H9 (cell line): ENCODE measurements at regions not wholly inside any gene's neighbourhood (a gene's known extent, or its start where the extent isn't known, plus 50 kb on each side); places are given as distances from the start of the nearest gene placed in this dataset.

ENCODE experiments used
- DNase-seq: peaks from one replicate; pipeline ENCODE4 v3.0.0-alpha.2; 2017
- H2AFZ ChIP-seq: one replicate; pipeline ENCODE4 v1.6.1; 2013; ENCODE audit warnings: mild to moderate bottlenecking, low read length, control low read depth, moderate library complexity
- H2AK5ac ChIP-seq: 2 replicates; pipeline ENCODE4 v1.6.1; 2013; ENCODE audit warnings: low read length, control low read depth, mixed read lengths; ENCODE audit not compliant: insufficient read length
- H2BK120ac ChIP-seq: one replicate; pipeline ENCODE4 v1.6.1; 2013; ENCODE audit warnings: low read depth, mild to moderate bottlenecking, low read length, control low read depth, inconsistent platforms; ENCODE audit not compliant: poor library complexity, severe bottlenecking
- H2BK12ac ChIP-seq: 2 replicates; pipeline ENCODE4 v1.6.1; 2013; ENCODE audit warnings: low read length, control low read depth, mixed read lengths, low read depth; ENCODE audit not compliant: insufficient read length
- H2BK15ac ChIP-seq: 2 replicates; pipeline ENCODE4 v1.6.1; 2013; ENCODE audit warnings: low read depth, low read length, control low read depth
- H2BK20ac ChIP-seq: one replicate; pipeline ENCODE4 v1.6.1; 2013; ENCODE audit warnings: low read depth, mild to moderate bottlenecking, low read length, control low read depth, inconsistent platforms; ENCODE audit not compliant: poor library complexity, severe bottlenecking
- H2BK5ac ChIP-seq: 2 replicates; pipeline ENCODE4 v1.6.1; 2013; ENCODE audit warnings: low read length, control low read depth, mixed read lengths; ENCODE audit not compliant: insufficient read length
- H3K14ac ChIP-seq: 2 replicates; pipeline ENCODE4 v1.6.1; 2013; ENCODE audit warnings: low read length, control low read depth; ENCODE audit not compliant: insufficient read depth
- H3K18ac ChIP-seq: 2 replicates; pipeline ENCODE4 v1.6.1; 2013; ENCODE audit warnings: low read depth, mild to moderate bottlenecking, mixed read lengths, low read length, control low read depth; ENCODE audit not compliant: insufficient read length
- H3K23ac ChIP-seq: 2 replicates; pipeline ENCODE4 v1.6.1; 2013; ENCODE audit warnings: low read length, control low read depth, mixed read lengths, low read depth; ENCODE audit not compliant: insufficient read length
- H3K23me2 ChIP-seq: 2 replicates; pipeline ENCODE4 v1.6.1; 2013; ENCODE audit warnings: low read depth, mild to moderate bottlenecking, mixed read lengths, low read length, control low read depth; ENCODE audit not compliant: insufficient read length, poor library complexity, severe bottlenecking
- H3K27ac ChIP-seq: 2 replicates; pipeline ENCODE4 v1.5.1; 2013; ENCODE audit warnings: low read length, control low read depth, mixed read lengths, low read depth; ENCODE audit not compliant: insufficient read length
- H3K27me3 ChIP-seq: 2 replicates; pipeline ENCODE4 v1.6.1; 2013; ENCODE audit warnings: low read length, control low read depth, inconsistent platforms; ENCODE audit not compliant: insufficient read depth
- H3K4ac ChIP-seq: 2 replicates; pipeline ENCODE4 v1.6.1; 2013; ENCODE audit warnings: low read depth, mild to moderate bottlenecking, control low read depth, inconsistent platforms, low read length, moderate library complexity
- H3K4me1 ChIP-seq: 2 replicates; pipeline ENCODE4 v1.6.1; 2013; ENCODE audit warnings: low read length, control low read depth, inconsistent platforms; ENCODE audit not compliant: insufficient read depth
- H3K4me2 ChIP-seq: 2 replicates; pipeline ENCODE4 v1.6.1; 2013; ENCODE audit warnings: low read length, control low read depth, mixed read lengths; ENCODE audit not compliant: insufficient read length, insufficient read depth
- H3K56ac ChIP-seq: 2 replicates; pipeline ENCODE4 v1.6.1; 2013; ENCODE audit warnings: low read depth, mild to moderate bottlenecking, mixed read lengths, low read length, control low read depth; ENCODE audit not compliant: insufficient read length
- H3K79me1 ChIP-seq: 2 replicates; pipeline ENCODE4 v1.6.1; 2013; ENCODE audit warnings: low read depth, mild to moderate bottlenecking, moderate library complexity, low read length, control low read depth, inconsistent platforms; ENCODE audit not compliant: insufficient read depth, poor library complexity, severe bottlenecking
- H3K79me2 ChIP-seq: 2 replicates; pipeline ENCODE4 v1.6.1; 2013; ENCODE audit warnings: low read length, control low read depth, inconsistent platforms; ENCODE audit not compliant: insufficient read depth
- H3K9ac ChIP-seq: 2 replicates; pipeline ENCODE4 v1.6.1; 2013; ENCODE audit warnings: low read length, control low read depth, mixed read lengths; ENCODE audit not compliant: insufficient read length; ENCODE audit errors: extremely low read depth
- H3K9me3 ChIP-seq: one replicate; pipeline ENCODE4 v1.6.1; 2013; ENCODE audit warnings: low read depth, low read length, inconsistent platforms; ENCODE audit not compliant: control insufficient read depth
- H3T11ph ChIP-seq: one replicate; pipeline ENCODE4 v1.6.1; 2013; ENCODE audit warnings: mild to moderate bottlenecking, low read length, control low read depth, inconsistent platforms
- H4K20me1 ChIP-seq: one replicate; pipeline ENCODE4 v1.6.1; 2013; ENCODE audit not compliant: control insufficient read depth, insufficient read length, insufficient read depth
- H4K5ac ChIP-seq: 2 replicates; pipeline ENCODE4 v1.6.1; 2013; ENCODE audit warnings: low read depth, mild to moderate bottlenecking, mixed read lengths, low read length, control low read depth; ENCODE audit not compliant: insufficient read length
- H4K8ac ChIP-seq: replicated peaks from 2 replicates; pipeline ENCODE4 v1.6.1; 2013; ENCODE audit warnings: low read length, control low read depth, mixed read lengths, low read depth; ENCODE audit not compliant: insufficient read length
- H4K91ac ChIP-seq: 2 replicates; pipeline ENCODE4 v1.6.1; 2013; ENCODE audit warnings: low read depth, mild to moderate bottlenecking, moderate library complexity, mixed read lengths, low read length, control low read depth; ENCODE audit not compliant: insufficient read length
- H3K27ac Mint-ChIP-seq, 3 experiments: 2 replicates in 2 of 3; 3 replicates in 1 of 3; pipeline ENCODE4 v1.8.0; 2020 to 2021; ENCODE audit warnings: mixed read lengths in 3 of 3, mild to moderate bottlenecking in 1 of 3, moderate library complexity in 1 of 3
- H3K27me3 Mint-ChIP-seq: 2 replicates; pipeline ENCODE4 v1.8.0; 2021; ENCODE audit warnings: low read depth, mild to moderate bottlenecking, moderate library complexity, mixed read lengths
- H3K36me3 Mint-ChIP-seq, 3 experiments: 2 replicates in 2 of 3; 3 replicates in 1 of 3; pipeline ENCODE4 v1.8.0; 2020 to 2021; ENCODE audit warnings: low read depth in 3 of 3, mixed read lengths in 3 of 3; ENCODE audit not compliant: insufficient read depth in 1 of 3
- H3K4me1 Mint-ChIP-seq, 2 experiments: 2 replicates each; pipeline ENCODE4 v1.8.0; 2020; ENCODE audit warnings: mixed read lengths in 2 of 2
- H3K4me3 Mint-ChIP-seq, 2 experiments: 2 replicates in 1 of 2; 3 replicates in 1 of 2; pipeline ENCODE4 v1.8.0; 2020 to 2021; ENCODE audit warnings: mild to moderate bottlenecking in 2 of 2, mixed read lengths in 2 of 2, moderate library complexity in 1 of 2
- H3K9me3 Mint-ChIP-seq, 2 experiments: 2 replicates in 1 of 2; 3 replicates in 1 of 2; pipeline ENCODE4 v1.8.0; 2020; ENCODE audit warnings: mild to moderate bottlenecking in 2 of 2, mixed read lengths in 2 of 2, moderate library complexity in 1 of 2
- WGBS: extraction: QIAGEN DNeasy Blood & Tissue Kit; methylation state at CpG from one replicate; pipeline ENCODE4 v1.1.7; 2013; ENCODE audit warnings: missing lambda C conversion rate, low lambda C conversion rate, mixed read lengths; ENCODE audit not compliant: insufficient read length; ENCODE audit errors: extremely low coverage; 5-methylcytosine and 5-hydroxymethylcytosine counted together
- TF ChIP-seq, protein P1 (sequence below): fragments of 200-600 bp; sonication (generic); conservative IDR thresholded peaks from 3 replicates; pipeline ENCODE4 v1.8.0; 2021; ENCODE audit warnings: antibody characterized with exemption, mild to moderate bottlenecking

GRCh38 chr1:5794279-5794678, 197.9 kb downstream of the NPHP4 start:
- Mint-ChIP-seq H3K4me1 (peaks cover 10 to 12% of the 10 kb centered on the region in 2 experiments), H3K27ac (no peak overlapping the region), H3K9me3 (peaks cover 16 to 26% of the 10 kb centered on the region in 2 experiments; a peak in 3 of 5 replicates), H3K4me3 (no peak overlapping the region), H3K27me3 (peaks cover 9% of the 10 kb centered on the region), H3K36me3 (peaks cover 7 to 8% (median 8%) of the 10 kb centered on the region in 3 experiments; a peak in 6 of 7 replicates)
- H4K91ac ChIP-seq, result no peak overlapping the region
- no peaks in the 10 kb centered on the region for H3K79me1 ChIP-seq
- no peak overlapping the region for H2BK5ac ChIP-seq
- H3K9me3 ChIP-seq, result no peaks in the 10 kb centered on the region
- H2BK15ac ChIP-seq, result no peak overlapping the region
- no peaks in the 10 kb centered on the region for H4K20me1 ChIP-seq
- TF ChIP-seq, protein P1, sequence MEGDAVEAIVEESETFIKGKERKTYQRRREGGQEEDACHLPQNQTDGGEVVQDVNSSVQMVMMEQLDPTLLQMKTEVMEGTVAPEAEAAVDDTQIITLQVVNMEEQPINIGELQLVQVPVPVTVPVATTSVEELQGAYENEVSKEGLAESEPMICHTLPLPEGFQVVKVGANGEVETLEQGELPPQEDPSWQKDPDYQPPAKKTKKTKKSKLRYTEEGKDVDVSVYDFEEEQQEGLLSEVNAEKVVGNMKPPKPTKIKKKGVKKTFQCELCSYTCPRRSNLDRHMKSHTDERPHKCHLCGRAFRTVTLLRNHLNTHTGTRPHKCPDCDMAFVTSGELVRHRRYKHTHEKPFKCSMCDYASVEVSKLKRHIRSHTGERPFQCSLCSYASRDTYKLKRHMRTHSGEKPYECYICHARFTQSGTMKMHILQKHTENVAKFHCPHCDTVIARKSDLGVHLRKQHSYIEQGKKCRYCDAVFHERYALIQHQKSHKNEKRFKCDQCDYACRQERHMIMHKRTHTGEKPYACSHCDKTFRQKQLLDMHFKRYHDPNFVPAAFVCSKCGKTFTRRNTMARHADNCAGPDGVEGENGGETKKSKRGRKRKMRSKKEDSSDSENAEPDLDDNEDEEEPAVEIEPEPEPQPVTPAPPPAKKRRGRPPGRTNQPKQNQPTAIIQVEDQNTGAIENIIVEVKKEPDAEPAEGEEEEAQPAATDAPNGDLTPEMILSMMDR, result no peak
- H2BK20ac ChIP-seq, result no peak overlapping the region
- no peaks in the 10 kb centered on the region for H3K79me2 ChIP-seq
- WGBS, result no CpG with 5 or more reads among the region's 7 CpGs
- H3K4me2 ChIP-seq, result no peak overlapping the region
- no peak overlapping the region for H3K14ac ChIP-seq
- no peaks in the 10 kb centered on the region for H3K4me1 ChIP-seq
- no peak overlapping the region for H2BK12ac ChIP-seq
- no peak overlapping the region for H2AK5ac ChIP-seq
- H2AFZ ChIP-seq, result no peak overlapping the region
- no peak overlapping the region for H3K27ac ChIP-seq
- H3K56ac ChIP-seq, result no peak overlapping the region
- no peaks in the 10 kb centered on the region for H3K23me2 ChIP-seq
- no peaks in the 10 kb centered on the region for H3K27me3 ChIP-seq
- no peak overlapping the region for H3K23ac ChIP-seq
- H3K9ac ChIP-seq, result no peak overlapping the region
- no peak overlapping the region for H3K4ac ChIP-seq
- no peak overlapping the region for H4K5ac ChIP-seq
- H3T11ph ChIP-seq, result no peak overlapping the region
- no peak overlapping the region for H4K8ac ChIP-seq
- DNase-seq, result no peak
- no peak overlapping the region for H2BK120ac ChIP-seq
- H3K18ac ChIP-seq, result no peak overlapping the region
